CD14-positive monocyte (primary cell): ENCODE measurements at regions not wholly inside any gene's neighbourhood (a gene's known extent, or its start where the extent isn't known, plus 50 kb on each side); places are given as distances from the start of the nearest gene placed in this dataset.
A peak's percentile ranks its signal among the peaks of the same experiment; 100 is the strongest.

ENCODE experiments used
- DNase-seq, 3 donors: peaks; one replicate each; pipeline ENCODE4 v3.0.0-alpha.2; 2011 to 2022
- H2AFZ ChIP-seq: 2 replicates; pipeline ENCODE4 v1.6.0; 2012; ENCODE audit warnings: mild to moderate bottlenecking, low read depth, low read length, inconsistent platforms; ENCODE audit not compliant: insufficient read depth, poor library complexity, severe bottlenecking
- H3K27ac ChIP-seq, 2 donors: 1 replicate in 1 of 2; 2 replicates in 1 of 2; pipeline ENCODE4 v1.5.1; 2012 to 2013; ENCODE audit warnings: low read length in 2 of 2, control low read depth in 1 of 2, inconsistent platforms in 1 of 2, low read depth in 1 of 2, mild to moderate bottlenecking in 1 of 2
- H3K27me3 ChIP-seq, 2 donors: one replicate each; pipeline versions ENCODE4 v1.6.0 to v1.6.1; 2011 to 2013; ENCODE audit warnings: low read length in 2 of 2; ENCODE audit not compliant: control insufficient read depth in 2 of 2, insufficient read depth in 2 of 2
- H3K36me3 ChIP-seq, 2 donors: replicated peaks in 1 of 2; 1 replicate in 1 of 2; 2 replicates in 1 of 2; pipeline versions ENCODE4 v1.5.1 to v1.6.1; 2012 to 2013; ENCODE audit warnings: low read length in 2 of 2, control low read depth in 1 of 2, inconsistent platforms in 1 of 2, mild to moderate bottlenecking in 1 of 2; ENCODE audit not compliant: insufficient read depth in 2 of 2, control insufficient read depth in 1 of 2
- H3K4me1 ChIP-seq, 2 donors: 1 replicate in 1 of 2; 2 replicates in 1 of 2; pipeline versions ENCODE4 v1.5.1 to v1.6.1; 2012 to 2013; ENCODE audit warnings: low read length in 2 of 2, control low read depth in 1 of 2, inconsistent platforms in 1 of 2, mild to moderate bottlenecking in 1 of 2, moderate library complexity in 1 of 2; ENCODE audit not compliant: insufficient read depth in 2 of 2, control insufficient read depth in 1 of 2
- H3K4me2 ChIP-seq: replicated peaks from 2 replicates; pipeline ENCODE3; 2012; ENCODE audit warnings: low read length, moderate library complexity, mild to moderate bottlenecking; ENCODE audit not compliant: poor library complexity, severe bottlenecking; ENCODE audit errors: extremely low read depth
- H3K4me3 ChIP-seq, 3 experiments: fragments of 200-600 bp in 1 of 3; sonication (generic) in 1 of 3; replicated peaks in 1 of 3; 1 replicate in 2 of 3; 2 replicates in 1 of 3; pipeline ENCODE4 v1.5.1; 2011 to 2013; ENCODE audit warnings: low read length in 3 of 3, mild to moderate bottlenecking in 3 of 3, control low read depth in 2 of 3, low read depth in 2 of 3, inconsistent platforms in 1 of 3, moderate library complexity in 1 of 3
- H3K79me2 ChIP-seq: 2 replicates; pipeline ENCODE4 v1.6.0; 2012; ENCODE audit warnings: mild to moderate bottlenecking, control low read depth, inconsistent platforms, low read length, moderate library complexity; ENCODE audit not compliant: insufficient read depth
- H3K9ac ChIP-seq: 2 replicates; pipeline ENCODE4 v1.6.0; 2017; ENCODE audit warnings: low read length, mild to moderate bottlenecking; ENCODE audit not compliant: insufficient read depth, poor library complexity, severe bottlenecking
- H3K9me3 ChIP-seq, 2 donors: replicated peaks in 1 of 2; 1 replicate in 1 of 2; 2 replicates in 1 of 2; pipeline versions ENCODE4 v1.5.1 to v1.6.1; 2012 to 2013; ENCODE audit warnings: low read length in 2 of 2, control low read depth in 1 of 2; ENCODE audit not compliant: control insufficient read depth in 1 of 2, insufficient read depth in 1 of 2
- H4K20me1 ChIP-seq: 2 replicates; pipeline ENCODE4 v1.6.0; 2012; ENCODE audit warnings: mild to moderate bottlenecking, low read length, control low read depth, moderate library complexity; ENCODE audit not compliant: insufficient read depth
- H3K27ac Mint-ChIP-seq, 7 donors: one replicate each; pipeline ENCODE4 v1.8.0; 2020; ENCODE audit warnings: mild to moderate bottlenecking in 7 of 7, mixed read lengths in 7 of 7, moderate library complexity in 6 of 7, inconsistent platforms in 2 of 7
- H3K27me3 Mint-ChIP-seq, 3 donors: one replicate each; pipeline ENCODE4 v1.8.0; 2021 to 2022; ENCODE audit warnings: low read depth in 3 of 3, mild to moderate bottlenecking in 3 of 3, mixed read lengths in 3 of 3, moderate library complexity in 3 of 3, inconsistent platforms in 1 of 3
- H3K36me3 Mint-ChIP-seq, 2 donors: one replicate each; pipeline ENCODE4 v1.8.0; 2020; ENCODE audit warnings: mixed read lengths in 2 of 2, inconsistent platforms in 1 of 2, mild to moderate bottlenecking in 1 of 2
- H3K4me1 Mint-ChIP-seq: one replicate; pipeline ENCODE4 v1.8.0; 2020; ENCODE audit warnings: mild to moderate bottlenecking, mixed read lengths
- H3K4me3 Mint-ChIP-seq, 2 donors: one replicate each; pipeline ENCODE4 v1.8.0; 2020; ENCODE audit warnings: mild to moderate bottlenecking in 2 of 2, mixed read lengths in 2 of 2, moderate library complexity in 1 of 2
- H3K9me3 Mint-ChIP-seq, 7 donors: one replicate each; pipeline ENCODE4 v1.8.0; 2020 to 2022; ENCODE audit warnings: mixed read lengths in 7 of 7, mild to moderate bottlenecking in 6 of 7, moderate library complexity in 6 of 7, inconsistent platforms in 2 of 7
- CTCF ChIP-seq: fragments of 200-600 bp; IDR thresholded peaks from one replicate; pipeline ENCODE4 v1.8.0; 2022; ENCODE audit warnings: antibody characterized with exemption, mild to moderate bottlenecking
- WGBS: methylation state at CpG from one replicate; pipeline ENCODE4 v1.1.5; 2013; ENCODE audit warnings: missing lambda C conversion rate; ENCODE audit not compliant: insufficient coverage; 5-methylcytosine and 5-hydroxymethylcytosine counted together
- intact Hi-C, 2 donors: fragments of 100-400 bp; cut with micrococcal nuclease; formaldehyde crosslinking; loops; one replicate each; pipeline versions ENCODE4 v1.15.0 to v1.15.1; 2023

- Mint-ChIP-seq H3K4me3 (peak overlapping the region in 1 of 2 donors; percentile 54), H3K27ac (peak overlapping the region; percentile 67 to 91 (median 84)), H3K9me3 (peaks cover 0 to 5% (median 2%) of the 10 kb centered on the region in 7 donors), H3K27me3 (peaks cover 0 to 7% (median 0%) of the 10 kb centered on the region in 3 donors), H3K36me3 (peaks cover 0 to 3% of the 10 kb centered on the region in 2 donors), H3K4me1 (peaks cover 63% of the 10 kb centered on the region)
- intact Hi-C loops, result no loop called here
- peak overlapping the region; percentile 59 for H3K4me2 ChIP-seq
- no peak for TF ChIP-seq CTCF
- H4K20me1 ChIP-seq, result no peaks in the 10 kb centered on the region
- peak overlapping the region in 1 of 3 experiments; percentile 48 for H3K4me3 ChIP-seq
- H3K4me1 ChIP-seq, result peaks cover 54 to 73% of the 10 kb centered on the region in 2 donors
- no peak overlapping the region for H3K9ac ChIP-seq
- no peaks in the 10 kb centered on the region for H3K79me2 ChIP-seq
- peak; percentile 70 to 78 (median 75) for DNase-seq
- H2AFZ ChIP-seq, result no peak overlapping the region
- H3K27ac ChIP-seq, result peak overlapping the region in 1 of 2 donors; percentile 67
- no peaks in the 10 kb centered on the region for H3K27me3 ChIP-seq
- no peaks in the 10 kb centered on the region for H3K9me3 ChIP-seq
- no peaks in the 10 kb centered on the region for H3K36me3 ChIP-seq
- WGBS, result no CpG with 5 or more reads among the region's 3 CpGs
Observed at GRCh38 chr11:10979529-10979928, 121.7 kb upstream of the ZBED5 start.

GRCh38 chr11:10978198-10978597, 120.3 kb upstream of the ZBED5 start:
- H3K9ac ChIP-seq, result no peak overlapping the region
- Mint-ChIP-seq H3K27ac (peak overlapping the region; percentile 17 to 91 (median 73)), H3K36me3 (peaks cover 0 to 3% of the 10 kb centered on the region in 2 donors), H3K9me3 (peaks cover 0 to 5% (median 2%) of the 10 kb centered on the region in 7 donors), H3K4me1 (peaks cover 70% of the 10 kb centered on the region), H3K27me3 (peaks cover 0 to 7% (median 3%) of the 10 kb centered on the region in 3 donors), H3K4me3 (no peak overlapping the region)
- intact Hi-C loops, result no loop called here
- no peaks in the 10 kb centered on the region for H3K36me3 ChIP-seq
- no peaks in the 10 kb centered on the region for H3K79me2 ChIP-seq
- WGBS, result no CpG with 5 or more reads among the region's 1 CpG
- no peak for TF ChIP-seq CTCF
- no peak overlapping the region for H3K4me3 ChIP-seq
- peak overlapping the region in 1 of 2 donors; percentile 49 for H3K27ac ChIP-seq
- no peak overlapping the region for H3K4me2 ChIP-seq
- H2AFZ ChIP-seq, result no peak overlapping the region
- H4K20me1 ChIP-seq, result no peaks in the 10 kb centered on the region
- no peaks in the 10 kb centered on the region for H3K27me3 ChIP-seq
- DNase-seq, result peak; percentile 18 to 59 (median 22)
- H3K9me3 ChIP-seq, result no peaks in the 10 kb centered on the region
- peaks cover 54 to 79% of the 10 kb centered on the region in 2 donors for H3K4me1 ChIP-seq
